ENCODE measurements at regions not wholly inside any gene's neighbourhood (a gene's known extent, or its start where the extent isn't known, plus 50 kb on each side); places are given as distances from the start of the nearest gene placed in this dataset.

DNA sequence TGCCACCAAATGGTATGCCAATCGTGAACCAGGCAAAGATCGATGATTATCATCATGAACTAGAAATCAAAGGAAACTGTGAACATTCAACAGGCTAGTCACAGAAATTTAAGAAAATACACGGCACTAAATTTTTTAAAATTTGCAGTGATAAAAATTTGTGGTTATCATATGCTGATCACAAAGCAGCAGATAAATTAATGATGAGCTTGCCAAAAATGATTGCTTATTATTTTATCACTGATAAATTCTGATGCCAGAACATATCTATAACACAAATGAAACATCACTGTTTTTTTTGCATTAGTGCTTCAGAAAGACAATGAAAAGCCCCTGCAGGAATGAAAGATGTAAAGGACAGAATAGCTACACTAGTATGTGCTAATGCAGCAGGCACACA is 1413.2 kb upstream of the MAP3K7 start:
- H3K79me2 ChIP-seq (ENCODE audit: insufficient read depth, low read length): no peaks in the 10 kb centered on the region

DNA sequence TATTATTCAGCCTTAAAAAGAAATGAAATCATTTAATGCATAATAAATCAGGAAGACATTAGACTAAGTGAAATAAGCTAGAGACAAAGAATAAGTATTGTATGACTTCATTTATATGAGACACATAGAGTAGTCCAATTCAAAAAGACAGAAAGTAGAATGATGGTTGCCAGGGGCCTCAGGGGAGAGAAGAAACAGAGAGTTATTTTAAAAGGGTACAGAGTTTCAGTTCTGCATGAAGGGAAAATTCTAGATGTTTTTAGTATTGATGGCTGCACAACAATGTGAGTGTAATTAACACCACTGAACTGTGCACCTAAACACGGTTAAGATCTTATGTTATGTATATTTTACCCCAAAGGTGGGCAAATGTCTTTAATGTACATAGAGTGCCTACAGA is 1407.9 kb upstream of the MAP3K7 start:
- Mint-ChIP-seq H3K9me3 (peaks cover 2 to 19% (median 4%) of the 10 kb centered on the region in 7 donors), H3K27ac (no peak overlapping the region), H3K36me3 (no peaks in the 10 kb centered on the region), H3K27me3 (ENCODE audit: low read depth in 3 of 3) (no peaks in the 10 kb centered on the region), H3K4me1 (no peaks in the 10 kb centered on the region), H3K4me3 (no peak overlapping the region)
- Histone ChIP-seq H3K27ac (ENCODE audit: low read depth in 1 of 2, low read length in 2 of 2) (no peak overlapping the region), H3K4me1 (ENCODE audit: control insufficient read depth in 1 of 2, insufficient read depth in 2 of 2, low read length in 2 of 2) (no peaks in the 10 kb centered on the region), H2AFZ (ENCODE audit: insufficient read depth, low read depth, low read length, poor library complexity, severe bottlenecking) (no peak overlapping the region), H3K79me2 (ENCODE audit: insufficient read depth, low read length) (no peaks in the 10 kb centered on the region), H3K9ac (ENCODE audit: insufficient read depth, low read length, poor library complexity, severe bottlenecking) (no peak overlapping the region), H3K4me3 (replicated peaks in 1 of 3; ENCODE audit: low read depth in 2 of 3, low read length in 3 of 3) (no peak overlapping the region), H3K36me3 (replicated peaks in 1 of 2; ENCODE audit: control insufficient read depth in 1 of 2, insufficient read depth in 2 of 2, low read length in 2 of 2) (no peaks in the 10 kb centered on the region), H3K27me3 (ENCODE audit: control insufficient read depth in 2 of 2, insufficient read depth in 2 of 2, low read length in 2 of 2) (no peaks in the 10 kb centered on the region), H4K20me1 (ENCODE audit: insufficient read depth, low read length) (no peaks in the 10 kb centered on the region), H3K4me2 (replicated peaks; ENCODE audit: extremely low read depth, low read length, poor library complexity, severe bottlenecking) (no peak overlapping the region), H3K9me3 (replicated peaks in 1 of 2; ENCODE audit: control insufficient read depth in 1 of 2, insufficient read depth in 1 of 2, low read length in 2 of 2) (peaks cover 0 to 6% of the 10 kb centered on the region in 2 donors)
- no peak for DNase-seq
- TF ChIP-seq, protein P1, sequence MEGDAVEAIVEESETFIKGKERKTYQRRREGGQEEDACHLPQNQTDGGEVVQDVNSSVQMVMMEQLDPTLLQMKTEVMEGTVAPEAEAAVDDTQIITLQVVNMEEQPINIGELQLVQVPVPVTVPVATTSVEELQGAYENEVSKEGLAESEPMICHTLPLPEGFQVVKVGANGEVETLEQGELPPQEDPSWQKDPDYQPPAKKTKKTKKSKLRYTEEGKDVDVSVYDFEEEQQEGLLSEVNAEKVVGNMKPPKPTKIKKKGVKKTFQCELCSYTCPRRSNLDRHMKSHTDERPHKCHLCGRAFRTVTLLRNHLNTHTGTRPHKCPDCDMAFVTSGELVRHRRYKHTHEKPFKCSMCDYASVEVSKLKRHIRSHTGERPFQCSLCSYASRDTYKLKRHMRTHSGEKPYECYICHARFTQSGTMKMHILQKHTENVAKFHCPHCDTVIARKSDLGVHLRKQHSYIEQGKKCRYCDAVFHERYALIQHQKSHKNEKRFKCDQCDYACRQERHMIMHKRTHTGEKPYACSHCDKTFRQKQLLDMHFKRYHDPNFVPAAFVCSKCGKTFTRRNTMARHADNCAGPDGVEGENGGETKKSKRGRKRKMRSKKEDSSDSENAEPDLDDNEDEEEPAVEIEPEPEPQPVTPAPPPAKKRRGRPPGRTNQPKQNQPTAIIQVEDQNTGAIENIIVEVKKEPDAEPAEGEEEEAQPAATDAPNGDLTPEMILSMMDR (IDR thresholded peaks at IDR 0.05): no peak
- intact Hi-C loops (cut with micrococcal nuclease): no loop called here
- no CpG with 5 or more reads among the region's 1 CpG for WGBS (ENCODE audit: insufficient coverage)

More for the DNA sequence above, 1413.2 kb upstream of the MAP3K7 start:
- H3K27me3 ChIP-seq (ENCODE audit: control insufficient read depth in 2 of 2, insufficient read depth in 2 of 2, low read length in 2 of 2): no peaks in the 10 kb centered on the region
- TF ChIP-seq, protein P1 (IDR thresholded peaks at IDR 0.05): no peak
- intact Hi-C loops (cut with micrococcal nuclease): no loop called here
- H4K20me1 ChIP-seq (ENCODE audit: insufficient read depth, low read length): no peaks in the 10 kb centered on the region
- no peaks in the 10 kb centered on the region for H3K36me3 Mint-ChIP-seq
- no peaks in the 10 kb centered on the region for H3K4me1 ChIP-seq (ENCODE audit: control insufficient read depth in 1 of 2, insufficient read depth in 2 of 2, low read length in 2 of 2)
- no peak overlapping the region for H3K9ac ChIP-seq (ENCODE audit: insufficient read depth, low read length, poor library complexity, severe bottlenecking)
- H3K4me3 ChIP-seq (replicated peaks in 1 of 3; ENCODE audit: low read depth in 2 of 3, low read length in 3 of 3): no peak overlapping the region
- H3K4me1 Mint-ChIP-seq: no peaks in the 10 kb centered on the region
- no peaks in the 10 kb centered on the region for H3K27me3 Mint-ChIP-seq (ENCODE audit: low read depth in 3 of 3)
- H3K27ac Mint-ChIP-seq: no peak overlapping the region
- no CpG with 5 or more reads among the region's 3 CpGs for WGBS (ENCODE audit: insufficient coverage)
- H3K36me3 ChIP-seq (replicated peaks in 1 of 2; ENCODE audit: control insufficient read depth in 1 of 2, insufficient read depth in 2 of 2, low read length in 2 of 2): no peaks in the 10 kb centered on the region
- no peaks in the 10 kb centered on the region for H3K9me3 ChIP-seq (replicated peaks in 1 of 2; ENCODE audit: control insufficient read depth in 1 of 2, insufficient read depth in 1 of 2, low read length in 2 of 2)
- H2AFZ ChIP-seq (ENCODE audit: insufficient read depth, low read depth, low read length, poor library complexity, severe bottlenecking): no peak overlapping the region
- peaks cover 0 to 7% (median 2%) of the 10 kb centered on the region in 7 donors for H3K9me3 Mint-ChIP-seq
- H3K27ac ChIP-seq (ENCODE audit: low read depth in 1 of 2, low read length in 2 of 2): no peak overlapping the region
- no peak overlapping the region for H3K4me2 ChIP-seq (replicated peaks; ENCODE audit: extremely low read depth, low read length, poor library complexity, severe bottlenecking)
- no peak overlapping the region for H3K4me3 Mint-ChIP-seq
- no peak for DNase-seq
